ENCODE measurements at regions not wholly inside any gene's neighbourhood (a gene's known extent, or its start where the extent isn't known, plus 50 kb on each side); places are given as distances from the start of the nearest gene placed in this dataset.

DNA sequence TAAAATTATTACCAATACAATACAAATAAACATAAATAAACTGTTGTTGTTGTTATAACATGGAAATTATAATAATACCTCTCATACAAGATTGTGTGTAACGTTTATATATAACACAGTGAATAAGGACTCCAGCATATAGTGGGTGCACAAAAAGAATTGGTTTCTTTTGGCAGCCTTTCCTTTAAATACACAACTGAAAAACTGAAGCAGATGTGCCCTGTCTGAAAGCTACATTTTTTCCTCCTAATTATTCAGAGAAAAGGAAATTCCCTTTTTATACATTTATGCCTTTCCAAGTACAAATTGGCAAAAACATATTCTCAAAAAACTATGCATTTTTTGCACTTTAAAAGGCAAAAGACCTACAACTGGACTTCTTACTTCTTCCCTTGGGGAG, 928.9 kb upstream of the NR2F2 start:
- TF ChIP-seq SIN3A (IDR thresholded peaks at IDR 0.05; ENCODE audit: borderline replicate concordance, insufficient read depth, low read length), result no peak
- no peak for TF ChIP-seq TAF1 (IDR thresholded peaks at IDR 0.05; ENCODE audit: borderline replicate concordance, insufficient read depth, low read length)
- TF ChIP-seq POLR2AphosphoS5 (IDR thresholded peaks at IDR 0.05; ENCODE audit: low read depth, low read length), result no peak

Data from PFSK-1 (cell line).